IMR-90 (cell line): ENCODE measurements at regions not wholly inside any gene's neighbourhood (a gene's known extent, or its start where the extent isn't known, plus 50 kb on each side); places are given as distances from the start of the nearest gene placed in this dataset.

ENCODE experiments used
- ATAC-seq: fragments of 200-7000 bp; cut with Tn5 transposase; 2 replicates; pipeline ENCODE4 v1.9.1; 2020; ENCODE audit warnings: low read depth, mild to moderate bottlenecking, moderate library complexity
- BruUV-seq: library from RNA; stranded (reverse); fragments of 400-500 nt; replicated peaks from 2 replicates; lab custom pipeline; 2021; lab: Mats Ljungman, UMichigan
- CTCF ChIA-PET: fragments of 300-600 bp; formaldehyde crosslinking; extraction: SDS; loops from one replicate; lab custom pipeline; 2021; ENCODE audit warnings: antibody characterized with exemption; lab: Yijun Ruan, JAX
- POLR2A ChIA-PET: fragments of 300-600 bp; sonication (Branson Sonifier 250); formaldehyde crosslinking; loops from one replicate; lab custom pipeline; 2022; ENCODE audit warnings: antibody characterized with exemption; ENCODE audit not compliant: unreplicated experiment; lab: Charles Lee
- DNase-seq: peaks from one replicate; pipeline ENCODE4 v3.0.0; 2013
- H2AFZ ChIP-seq: replicated peaks from 2 replicates; pipeline ENCODE3; 2013; ENCODE audit warnings: low read length, mild to moderate bottlenecking; ENCODE audit not compliant: poor library complexity
- H2AK5ac ChIP-seq: 2 replicates; pipeline ENCODE4 v1.6.1; 2013; ENCODE audit warnings: low read depth, low read length, inconsistent platforms
- H2AK9ac ChIP-seq: replicated peaks from 2 replicates; pipeline ENCODE3; 2013; ENCODE audit warnings: mild to moderate bottlenecking, low read depth, low read length, moderate library complexity; ENCODE audit not compliant: poor library complexity
- H2BK120ac ChIP-seq: 2 replicates; pipeline ENCODE4 v1.6.1; 2013; ENCODE audit warnings: low read depth, low read length, inconsistent platforms
- H2BK15ac ChIP-seq: 3 replicates; pipeline ENCODE4 v1.6.1; 2013; ENCODE audit warnings: low read depth, low read length, inconsistent platforms
- H2BK20ac ChIP-seq: 2 replicates; pipeline ENCODE4 v1.6.1; 2013; ENCODE audit warnings: low read depth, mild to moderate bottlenecking, inconsistent platforms, low read length, moderate library complexity
- H2BK5ac ChIP-seq: 2 replicates; pipeline ENCODE4 v1.6.1; 2013; ENCODE audit warnings: mild to moderate bottlenecking, low read depth, low read length, inconsistent platforms; ENCODE audit not compliant: poor library complexity, severe bottlenecking
- H3K14ac ChIP-seq: replicated peaks from 2 replicates; pipeline ENCODE4 v1.6.1; 2013; ENCODE audit warnings: low read depth, low read length, inconsistent platforms
- H3K18ac ChIP-seq: 2 replicates; pipeline ENCODE4 v1.6.1; 2013; ENCODE audit warnings: low read depth, low read length, control low read depth
- H3K23ac ChIP-seq: 2 replicates; pipeline ENCODE4 v1.6.1; 2013; ENCODE audit warnings: low read depth, low read length, inconsistent platforms
- H3K27ac ChIP-seq: 2 replicates; pipeline ENCODE4 v1.5.1; 2013; ENCODE audit warnings: mild to moderate bottlenecking, control low read depth, low read length; ENCODE audit not compliant: insufficient read depth
- H3K27me3 ChIP-seq: 2 replicates; pipeline ENCODE4 v1.6.1; 2013; ENCODE audit warnings: low read length; ENCODE audit not compliant: control insufficient read depth, insufficient read depth
- H3K36me3 ChIP-seq: 2 replicates; pipeline ENCODE4 v1.6.1; 2013; ENCODE audit warnings: low read length, mixed read lengths; ENCODE audit not compliant: control insufficient read depth, insufficient read depth
- H3K4ac ChIP-seq: 2 replicates; pipeline ENCODE4 v1.6.1; 2013; ENCODE audit warnings: low read depth, low read length, inconsistent platforms
- H3K4me1 ChIP-seq: 2 replicates; pipeline ENCODE4 v1.6.1; 2013; ENCODE audit warnings: low read length, mixed read lengths; ENCODE audit not compliant: control insufficient read depth, insufficient read depth
- H3K4me2 ChIP-seq: 2 replicates; pipeline ENCODE4 v1.6.1; 2013; ENCODE audit warnings: low read depth, mild to moderate bottlenecking, control low read depth, low read length, moderate library complexity
- H3K4me3 ChIP-seq: 2 replicates; pipeline ENCODE4 v1.5.1; 2013; ENCODE audit warnings: low read depth, mild to moderate bottlenecking, control low read depth, low read length, moderate library complexity; ENCODE audit not compliant: insufficient read depth
- H3K56ac ChIP-seq: 2 replicates; pipeline ENCODE4 v1.6.1; 2013; ENCODE audit warnings: low read length, inconsistent platforms; ENCODE audit not compliant: insufficient read depth; ENCODE audit errors: extremely low read depth
- H3K79me1 ChIP-seq, 2 experiments: 2 replicates each; pipeline ENCODE4 v1.6.1; 2013; ENCODE audit warnings: low read length in 2 of 2, inconsistent platforms in 1 of 2, low read depth in 1 of 2
- H3K9ac ChIP-seq: 2 replicates; pipeline ENCODE4 v1.6.1; 2013; ENCODE audit warnings: low read depth, low read length, control low read depth
- H3K9me1 ChIP-seq: 2 replicates; pipeline ENCODE4 v1.6.1; 2013; ENCODE audit warnings: low read length, inconsistent platforms; ENCODE audit not compliant: insufficient read depth
- H3K9me3 ChIP-seq: 2 replicates; pipeline ENCODE4 v1.6.1; 2013; ENCODE audit warnings: low read length; ENCODE audit not compliant: control insufficient read depth, insufficient read depth
- H4K20me1 ChIP-seq: 2 replicates; pipeline ENCODE4 v1.6.1; 2013; ENCODE audit warnings: low read length, inconsistent platforms; ENCODE audit not compliant: insufficient read depth
- H4K5ac ChIP-seq: 2 replicates; pipeline ENCODE4 v1.6.1; 2013; ENCODE audit warnings: mild to moderate bottlenecking, low read depth, low read length, control low read depth
- H4K8ac ChIP-seq, 2 experiments: 2 replicates each; pipeline ENCODE4 v1.6.1; 2013; ENCODE audit warnings: low read depth in 2 of 2, low read length in 2 of 2, control low read depth in 1 of 2, inconsistent platforms in 1 of 2
- H4K91ac ChIP-seq: 2 replicates; pipeline ENCODE4 v1.6.1; 2013; ENCODE audit warnings: low read depth, low read length, inconsistent platforms; ENCODE audit not compliant: insufficient read depth
- MXI1 ChIP-seq: IDR thresholded peaks from 2 replicates; pipeline ENCODE4 v1.6.1; 2012; ENCODE audit warnings: low read depth, mild to moderate bottlenecking, low read length, moderate library complexity, borderline replicate concordance
- WGBS, 2 experiments: methylation state at CpG; one replicate each; pipeline versions ENCODE4 v1.1.5 to v1.1.7; 2013; ENCODE audit warnings: missing lambda C conversion rate in 2 of 2; ENCODE audit not compliant: insufficient read length in 1 of 2; ENCODE audit errors: extremely low coverage in 2 of 2; 5-methylcytosine and 5-hydroxymethylcytosine counted together
- dilution Hi-C: fragments of 300-500 bp; cut with HindIII; formaldehyde crosslinking; loops from one replicate; pipeline ENCODE4 v1.14.3; 2018; ENCODE audit warnings: low sequenced_read_pairs; ENCODE audit not compliant: unreplicated experiment
- in situ Hi-C: fragments of 300-500 bp; cut with MboI; formaldehyde crosslinking; loops from 3 replicates; pipeline ENCODE4 v1.14.3; 2019; ENCODE audit warnings: low sequenced_read_pairs, inconsistent platforms, mixed read lengths
- intact Hi-C: fragments of 100-400 bp; cut with micrococcal nuclease; formaldehyde crosslinking; loops from 2 replicates; pipeline ENCODE4 v1.10.0; 2022

- CTCF ChIA-PET = no interaction called here
- ATAC-seq (no peak), DNase-seq (no peak)
- Histone ChIP-seq H3K27ac (no peak overlapping the region), H4K20me1 (no peaks in the 10 kb centered on the region), H4K5ac (peak overlapping the region; percentile 20; the same call in 1 of the 2 replicates), H3K9me1 (0 out of 2 replicates have a peak, but pooled peaks cover 4% of the 10 kb centered on the region), H3K79me1 (no peaks in the 10 kb centered on the region), H3K4me2 (no peak overlapping the region), H3K23ac (no peak overlapping the region), H3K9me3 (peaks cover 3% of the 10 kb centered on the region; the same call in 1 of the 2 replicates), H3K4me1 (peaks cover 11% of the 10 kb centered on the region; the same call in 1 of the 2 replicates), H2BK15ac (peak overlapping the region; percentile 44; the same call in 2 of the 3 replicates), H2BK120ac (peak overlapping the region; percentile 44), H2AK9ac (no peak overlapping the region), H3K4ac (no peak overlapping the region; the same call in 1 of the 2 replicates), H2AK5ac (peak overlapping the region; percentile 20; the same call in 1 of the 2 replicates), H3K9ac (no peak overlapping the region), H3K36me3 (no peaks in the 10 kb centered on the region), H3K18ac (peak overlapping the region; percentile 37), H2AFZ (peak overlapping the region; percentile 55), H4K91ac (peak overlapping the region; percentile 26), H3K4me3 (no peak overlapping the region), H2BK20ac (peak overlapping the region; percentile 38; the same call in 1 of the 2 replicates), H3K14ac (peak overlapping the region; percentile 17; the same call in 1 of the 2 replicates), H2BK5ac (no peak overlapping the region), H3K56ac (no peak overlapping the region), H3K27me3 (no peaks in the 10 kb centered on the region), H4K8ac (peak overlapping the region; percentile 2 to 26; a peak in 1 of 4 replicates)
- no TSS peak for BruUV-seq
- in situ Hi-C loops (loop anchor here (5.0 to 25.0 kb wide), 2 partner anchors 217 to 527 kb away; no protein-coding TSS in a partner anchor), intact Hi-C loops (no loop called here), dilution Hi-C loops (no loop called here)
- no CpG with 5 or more reads among the region's 2 CpGs for WGBS, 2 experiments
- POLR2A ChIA-PET = no interaction called here
- no peak for TF ChIP-seq MXI1
These were observed 209.7 kb upstream of the PARD3B start for GRCh38 chr2:204335451-204336058.
